ENCODE measurements at regions not wholly inside any gene's neighbourhood (a gene's known extent, or its start where the extent isn't known, plus 50 kb on each side); places are given as distances from the start of the nearest gene placed in this dataset.

DNA sequence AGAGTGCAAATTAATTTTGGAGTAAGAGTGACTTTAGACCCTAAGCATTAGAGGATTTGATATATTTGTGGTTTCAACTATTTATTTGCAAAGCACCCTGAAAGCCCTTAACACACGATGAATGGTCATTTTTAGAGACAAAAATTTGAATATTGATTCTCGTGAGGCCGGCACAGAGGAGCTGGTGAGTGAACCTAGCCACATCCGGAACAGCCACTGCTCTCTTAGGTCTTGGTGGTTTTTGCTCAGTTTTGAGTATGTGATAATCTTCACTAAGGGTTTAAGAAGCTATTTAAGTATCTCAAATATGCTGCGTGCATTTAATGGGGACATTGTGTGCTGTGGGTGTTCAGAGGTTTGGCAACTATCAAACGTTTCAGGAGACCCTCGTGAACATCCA, 204.8 kb downstream of the TSN start:
- no peak overlapping the region for H3K4me3 ChIP-seq (replicated peaks in 1 of 3; ENCODE audit: low read depth in 2 of 3, low read length in 3 of 3)
- H3K4me2 ChIP-seq (replicated peaks; ENCODE audit: extremely low read depth, low read length, poor library complexity, severe bottlenecking), result no peak overlapping the region
- DNase-seq, result no peak
- no peak overlapping the region for H2AFZ ChIP-seq (ENCODE audit: insufficient read depth, low read depth, low read length, poor library complexity, severe bottlenecking)
- TF ChIP-seq, protein P1, sequence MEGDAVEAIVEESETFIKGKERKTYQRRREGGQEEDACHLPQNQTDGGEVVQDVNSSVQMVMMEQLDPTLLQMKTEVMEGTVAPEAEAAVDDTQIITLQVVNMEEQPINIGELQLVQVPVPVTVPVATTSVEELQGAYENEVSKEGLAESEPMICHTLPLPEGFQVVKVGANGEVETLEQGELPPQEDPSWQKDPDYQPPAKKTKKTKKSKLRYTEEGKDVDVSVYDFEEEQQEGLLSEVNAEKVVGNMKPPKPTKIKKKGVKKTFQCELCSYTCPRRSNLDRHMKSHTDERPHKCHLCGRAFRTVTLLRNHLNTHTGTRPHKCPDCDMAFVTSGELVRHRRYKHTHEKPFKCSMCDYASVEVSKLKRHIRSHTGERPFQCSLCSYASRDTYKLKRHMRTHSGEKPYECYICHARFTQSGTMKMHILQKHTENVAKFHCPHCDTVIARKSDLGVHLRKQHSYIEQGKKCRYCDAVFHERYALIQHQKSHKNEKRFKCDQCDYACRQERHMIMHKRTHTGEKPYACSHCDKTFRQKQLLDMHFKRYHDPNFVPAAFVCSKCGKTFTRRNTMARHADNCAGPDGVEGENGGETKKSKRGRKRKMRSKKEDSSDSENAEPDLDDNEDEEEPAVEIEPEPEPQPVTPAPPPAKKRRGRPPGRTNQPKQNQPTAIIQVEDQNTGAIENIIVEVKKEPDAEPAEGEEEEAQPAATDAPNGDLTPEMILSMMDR (IDR thresholded peaks at IDR 0.05), result no peak
- WGBS (ENCODE audit: insufficient coverage), result 94% methylated on average over 7 of the region's 7 CpGs
- no peak overlapping the region for H3K27ac ChIP-seq (ENCODE audit: low read depth in 1 of 2, low read length in 2 of 2)
- H3K27me3 ChIP-seq (ENCODE audit: control insufficient read depth in 2 of 2, insufficient read depth in 2 of 2, low read length in 2 of 2), result no peaks in the 10 kb centered on the region
- no peaks in the 10 kb centered on the region for H3K36me3 ChIP-seq (replicated peaks in 1 of 2; ENCODE audit: control insufficient read depth in 1 of 2, insufficient read depth in 2 of 2, low read length in 2 of 2)
- H3K9me3 Mint-ChIP-seq, result no peaks in the 10 kb centered on the region
- H3K4me1 Mint-ChIP-seq, result no peaks in the 10 kb centered on the region
- H3K4me1 ChIP-seq (ENCODE audit: control insufficient read depth in 1 of 2, insufficient read depth in 2 of 2, low read length in 2 of 2), result no peaks in the 10 kb centered on the region
- H3K9me3 ChIP-seq (replicated peaks in 1 of 2; ENCODE audit: control insufficient read depth in 1 of 2, insufficient read depth in 1 of 2, low read length in 2 of 2), result no peaks in the 10 kb centered on the region
- no peaks in the 10 kb centered on the region for H3K79me2 ChIP-seq (ENCODE audit: insufficient read depth, low read length)
- no peaks in the 10 kb centered on the region for H3K36me3 Mint-ChIP-seq
- no peak overlapping the region for H3K27ac Mint-ChIP-seq
- H3K4me3 Mint-ChIP-seq, result no peak overlapping the region
- peaks cover 2 to 8% (median 3%) of the 10 kb centered on the region in 3 donors for H3K27me3 Mint-ChIP-seq (ENCODE audit: low read depth in 3 of 3)
- no peak overlapping the region for H3K9ac ChIP-seq (ENCODE audit: insufficient read depth, low read length, poor library complexity, severe bottlenecking)
- H4K20me1 ChIP-seq (ENCODE audit: insufficient read depth, low read length), result no peaks in the 10 kb centered on the region
- intact Hi-C loops (cut with micrococcal nuclease), result no loop called here

DNA sequence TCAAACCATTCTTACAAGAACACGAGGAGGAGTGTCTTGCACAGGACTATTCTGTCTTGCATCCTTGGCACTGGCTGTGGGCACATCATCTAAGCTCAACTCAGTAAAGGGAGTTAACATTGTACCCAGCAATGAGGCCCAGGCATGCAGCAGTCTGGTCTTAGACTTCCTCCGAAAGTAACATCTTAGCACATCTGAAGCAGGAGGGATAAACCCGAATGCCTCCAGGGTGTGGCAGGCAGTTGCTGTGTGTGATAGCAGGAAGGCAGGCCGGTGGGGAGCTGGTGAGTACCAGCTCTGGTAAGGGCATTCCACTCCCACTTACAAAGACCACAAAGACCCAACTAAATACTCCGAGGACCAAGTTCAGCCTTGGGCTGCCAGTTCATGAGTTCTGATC, 206.3 kb downstream of the TSN start:
- 92% methylated on average over 2 of the region's 5 CpGs for WGBS (ENCODE audit: insufficient coverage)
- no peak overlapping the region for H2AFZ ChIP-seq (ENCODE audit: insufficient read depth, low read depth, low read length, poor library complexity, severe bottlenecking)
- Mint-ChIP-seq H3K4me3 (no peak overlapping the region), H3K36me3 (no peaks in the 10 kb centered on the region), H3K9me3 (no peaks in the 10 kb centered on the region), H3K27me3 (ENCODE audit: low read depth in 3 of 3) (peaks cover 2 to 8% (median 6%) of the 10 kb centered on the region in 3 donors), H3K4me1 (no peaks in the 10 kb centered on the region), H3K27ac (peak overlapping the region in 1 of 7 donors; percentile 20)
- H3K79me2 ChIP-seq (ENCODE audit: insufficient read depth, low read length), result no peaks in the 10 kb centered on the region
- no peaks in the 10 kb centered on the region for H3K27me3 ChIP-seq (ENCODE audit: control insufficient read depth in 2 of 2, insufficient read depth in 2 of 2, low read length in 2 of 2)
- TF ChIP-seq, protein P1 (IDR thresholded peaks at IDR 0.05), result no peak
- no peak for DNase-seq
- H4K20me1 ChIP-seq (ENCODE audit: insufficient read depth, low read length), result no peaks in the 10 kb centered on the region
- H3K4me2 ChIP-seq (replicated peaks; ENCODE audit: extremely low read depth, low read length, poor library complexity, severe bottlenecking), result no peak overlapping the region
- no peak overlapping the region for H3K9ac ChIP-seq (ENCODE audit: insufficient read depth, low read length, poor library complexity, severe bottlenecking)
- intact Hi-C loops (cut with micrococcal nuclease), result no loop called here
- H3K4me3 ChIP-seq (replicated peaks in 1 of 3; ENCODE audit: low read depth in 2 of 3, low read length in 3 of 3), result no peak overlapping the region
- H3K9me3 ChIP-seq (replicated peaks in 1 of 2; ENCODE audit: control insufficient read depth in 1 of 2, insufficient read depth in 1 of 2, low read length in 2 of 2), result no peaks in the 10 kb centered on the region
- no peak overlapping the region for H3K27ac ChIP-seq (ENCODE audit: low read depth in 1 of 2, low read length in 2 of 2)
- no peaks in the 10 kb centered on the region for H3K36me3 ChIP-seq (replicated peaks in 1 of 2; ENCODE audit: control insufficient read depth in 1 of 2, insufficient read depth in 2 of 2, low read length in 2 of 2)
- no peaks in the 10 kb centered on the region for H3K4me1 ChIP-seq (ENCODE audit: control insufficient read depth in 1 of 2, insufficient read depth in 2 of 2, low read length in 2 of 2)
